Left renal cortex interstitium (tissue), 4 donors: ENCODE measurements at regions not wholly inside any gene's neighbourhood (a gene's known extent, or its start where the extent isn't known, plus 50 kb on each side); places are given as distances from the start of the nearest gene placed in this dataset.

Source experiments
- DNase-seq, 4 donors: peaks; one replicate each; pipeline ENCODE4 v3.0.0-alpha.2; 2013; ENCODE audit warnings: low read depth in 4 of 4, low spot score in 2 of 4, missing footprints in 1 of 4

GRCh38 chr12:92556637-92557421 lies 146.0 kb upstream of the PLEKHG7 start:
- DNase-seq: no peak

GRCh38 chr12:92556141-92556540 lies 146.6 kb upstream of the PLEKHG7 start:
- no peak for DNase-seq

GRCh38 chr12:92554158-92555073 lies 148.4 kb upstream of the PLEKHG7 start:
- no peak for DNase-seq

GRCh38 chr12:92553389-92553788 lies 149.4 kb upstream of the PLEKHG7 start:
- no peak for DNase-seq

- DNase-seq: no peak
Measured at GRCh38 chr12:92552412-92553108, 150.2 kb upstream of the PLEKHG7 start.

GRCh38 chr12:92551853-92552397 lies 150.9 kb upstream of the PLEKHG7 start:
- no peak for DNase-seq

- no peak for DNase-seq
Measured at GRCh38 chr12:92551210-92551609, 151.6 kb upstream of the PLEKHG7 start.

GRCh38 chr12:92550661-92551060 lies 152.1 kb upstream of the PLEKHG7 start:
- no peak for DNase-seq

- DNase-seq: no peak
Measured at GRCh38 chr12:92550254-92550653, 152.5 kb upstream of the PLEKHG7 start.

GRCh38 chr12:92549516-92549915 lies 153.3 kb upstream of the PLEKHG7 start:
- no peak for DNase-seq

GRCh38 chr12:92547906-92548305 lies 154.9 kb upstream of the PLEKHG7 start:
- DNase-seq: no peak

GRCh38 chr12:92547420-92547819 lies 155.4 kb upstream of the PLEKHG7 start:
- no peak for DNase-seq

- DNase-seq: no peak
Measured at GRCh38 chr12:92546635-92547348, 156.0 kb upstream of the PLEKHG7 start.

- no peak for DNase-seq
Measured at GRCh38 chr12:92546259-92546634, 156.5 kb upstream of the PLEKHG7 start.

- DNase-seq: no peak
Measured at GRCh38 chr12:92544322-92544721, 158.5 kb upstream of the PLEKHG7 start.

GRCh38 chr12:92543840-92544239 lies 158.9 kb upstream of the PLEKHG7 start:
- no peak for DNase-seq

GRCh38 chr12:92543359-92543758 lies 159.4 kb upstream of the PLEKHG7 start:
- DNase-seq: peak in 2 of 4 donors; percentile 54 to 71

GRCh38 chr12:92541731-92542130 lies 161.1 kb upstream of the PLEKHG7 start:
- no peak for DNase-seq

GRCh38 chr12:92540782-92541423 lies 161.9 kb upstream of the PLEKHG7 start:
- no peak for DNase-seq
